GM23338 (cell line): ENCODE measurements at regions not wholly inside any gene's neighbourhood (a gene's known extent, or its start where the extent isn't known, plus 50 kb on each side); places are given as distances from the start of the nearest gene placed in this dataset.

Source experiments
- ATAC-seq: fragments of 200-7000 bp; cut with Tn5 transposase; 3 replicates; pipeline ENCODE4 v1.9.1; 2020
- DNase-seq: peaks from one replicate; pipeline ENCODE4 v3.0.0-alpha.2; 2015; ENCODE audit warnings: low spot score
- H2AFZ ChIP-seq: fragments of 200-600 bp; sonication (generic); 2 replicates; pipeline ENCODE4 v1.8.0; 2016; ENCODE audit warnings: antibody characterized with exemption, mild to moderate bottlenecking, moderate library complexity
- H3F3A ChIP-seq: fragments of 200-600 bp; sonication (generic); replicated peaks from 2 replicates; pipeline ENCODE4 v1.8.0; 2017; ENCODE audit warnings: antibody characterized with exemption, mixed run types, low read depth
- H3K27ac ChIP-seq: fragments of 200-600 bp; sonication (generic); 2 replicates; pipeline ENCODE4 v1.6.1; 2016; ENCODE audit warnings: low read depth
- H3K27me3 ChIP-seq: fragments of 200-600 bp; sonication (generic); 2 replicates; pipeline ENCODE4 v1.8.0; 2016; ENCODE audit warnings: mild to moderate bottlenecking, mixed run types, moderate library complexity; ENCODE audit not compliant: insufficient read depth
- H3K36me3 ChIP-seq: fragments of 200-600 bp; sonication (generic); 2 replicates; pipeline ENCODE4 v1.8.0; 2016; ENCODE audit warnings: mild to moderate bottlenecking; ENCODE audit not compliant: insufficient read depth
- H3K4me1 ChIP-seq: fragments of 200-600 bp; sonication (generic); 2 replicates; pipeline ENCODE4 v1.8.0; 2016; ENCODE audit warnings: mild to moderate bottlenecking, moderate library complexity; ENCODE audit not compliant: insufficient read depth
- H3K4me2 ChIP-seq: fragments of 200-600 bp; sonication (generic); 2 replicates; pipeline ENCODE4 v1.7.1; 2017; ENCODE audit warnings: mixed run types
- H3K4me3 ChIP-seq: fragments of 200-600 bp; sonication (generic); 2 replicates; pipeline ENCODE4 v1.6.1; 2016; ENCODE audit warnings: mixed run types
- H3K79me2 ChIP-seq: fragments of 200-600 bp; sonication (generic); replicated peaks from 2 replicates; pipeline ENCODE4 v1.8.0; 2017; ENCODE audit warnings: mild to moderate bottlenecking; ENCODE audit not compliant: insufficient read depth
- H3K9me2 ChIP-seq: fragments of 200-600 bp; sonication (generic); 2 replicates; pipeline ENCODE4 v1.8.0; 2017; ENCODE audit not compliant: insufficient read depth
- H4K20me1 ChIP-seq: fragments of 200-600 bp; sonication (generic); replicated peaks from 2 replicates; pipeline ENCODE4 v1.8.0; 2017; ENCODE audit warnings: mild to moderate bottlenecking; ENCODE audit not compliant: insufficient read depth
- H3K27ac Mint-ChIP-seq: 2 replicates; pipeline ENCODE4 v1.8.0; 2020; ENCODE audit warnings: inconsistent platforms, mild to moderate bottlenecking, moderate library complexity, mixed read lengths
- H3K27me3 Mint-ChIP-seq: 3 replicates; pipeline ENCODE4 v1.8.0; 2022; ENCODE audit warnings: low read depth, mild to moderate bottlenecking, moderate library complexity, mixed read lengths, inconsistent platforms; ENCODE audit not compliant: insufficient read depth, poor library complexity
- H3K36me3 Mint-ChIP-seq: 3 replicates; pipeline ENCODE4 v1.8.0; 2021; ENCODE audit warnings: low read depth, mild to moderate bottlenecking, inconsistent platforms, moderate library complexity, mixed read lengths
- H3K4me1 Mint-ChIP-seq: 3 replicates; pipeline ENCODE4 v1.8.0; 2020; ENCODE audit warnings: mild to moderate bottlenecking, inconsistent platforms, mixed read lengths
- H3K4me3 Mint-ChIP-seq: 3 replicates; pipeline ENCODE4 v1.8.0; 2021; ENCODE audit warnings: moderate library complexity, mild to moderate bottlenecking, inconsistent platforms, mixed read lengths
- H3K9me3 Mint-ChIP-seq: 3 replicates; pipeline ENCODE4 v1.8.0; 2020; ENCODE audit warnings: moderate library complexity, mild to moderate bottlenecking, inconsistent platforms, mixed read lengths
- CREB1 ChIP-seq: fragments of 250-450 bp; sonication (Bioruptor Pico); IDR thresholded peaks from 2 replicates; pipeline ENCODE4 v1.5.0; 2020; ENCODE audit warnings: low read depth, mild to moderate bottlenecking, moderate library complexity
- EZH2 ChIP-seq: fragments of 200-600 bp; sonication (generic); IDR thresholded peaks from one replicate; pipeline ENCODE4 v1.8.0; 2017; ENCODE audit warnings: antibody characterized with exemption, mild to moderate bottlenecking, low read depth; ENCODE audit not compliant: unreplicated experiment
- EZH2phosphoT487 ChIP-seq: fragments of 200-600 bp; sonication (generic); IDR thresholded peaks from one replicate; pipeline ENCODE4 v1.8.1; 2018; ENCODE audit warnings: antibody characterized with exemption; ENCODE audit not compliant: unreplicated experiment
- JUNB ChIP-seq: IDR thresholded peaks from one replicate; pipeline ENCODE4 v1.6.1; 2016; ENCODE audit warnings: antibody characterized with exemption; ENCODE audit not compliant: unreplicated experiment
- POLR2AphosphoS5 ChIP-seq: IDR thresholded peaks from 2 replicates; pipeline ENCODE4 v1.6.1; 2016; ENCODE audit warnings: antibody characterized with exemption, low read depth
- ZNF114 ChIP-seq: fragments of 250-450 bp; sonication (Bioruptor Pico); IDR thresholded peaks from 2 replicates; pipeline ENCODE4 v1.5.0; 2020; ENCODE audit warnings: mild to moderate bottlenecking, moderate library complexity
- ZNF331 ChIP-seq: fragments of 250-450 bp; sonication (Bioruptor Pico); IDR thresholded peaks from 2 replicates; pipeline ENCODE4 v1.5.0; 2020; ENCODE audit warnings: low read depth, mild to moderate bottlenecking, moderate library complexity
- ZNF462 ChIP-seq: fragments of 250-450 bp; sonication (Bioruptor Pico); IDR thresholded peaks from 2 replicates; pipeline ENCODE4 v1.5.0; 2020; ENCODE audit warnings: mild to moderate bottlenecking, moderate library complexity
- TF ChIP-seq, protein P1 (sequence below): IDR thresholded peaks from one replicate; pipeline ENCODE4 v1.6.1; 2018; ENCODE audit warnings: antibody characterized with exemption; ENCODE audit not compliant: unreplicated experiment
- TF ChIP-seq, protein P2 (sequence below): IDR thresholded peaks from 2 replicates; pipeline ENCODE4 v1.6.1; 2016; ENCODE audit warnings: antibody characterized with exemption

DNA sequence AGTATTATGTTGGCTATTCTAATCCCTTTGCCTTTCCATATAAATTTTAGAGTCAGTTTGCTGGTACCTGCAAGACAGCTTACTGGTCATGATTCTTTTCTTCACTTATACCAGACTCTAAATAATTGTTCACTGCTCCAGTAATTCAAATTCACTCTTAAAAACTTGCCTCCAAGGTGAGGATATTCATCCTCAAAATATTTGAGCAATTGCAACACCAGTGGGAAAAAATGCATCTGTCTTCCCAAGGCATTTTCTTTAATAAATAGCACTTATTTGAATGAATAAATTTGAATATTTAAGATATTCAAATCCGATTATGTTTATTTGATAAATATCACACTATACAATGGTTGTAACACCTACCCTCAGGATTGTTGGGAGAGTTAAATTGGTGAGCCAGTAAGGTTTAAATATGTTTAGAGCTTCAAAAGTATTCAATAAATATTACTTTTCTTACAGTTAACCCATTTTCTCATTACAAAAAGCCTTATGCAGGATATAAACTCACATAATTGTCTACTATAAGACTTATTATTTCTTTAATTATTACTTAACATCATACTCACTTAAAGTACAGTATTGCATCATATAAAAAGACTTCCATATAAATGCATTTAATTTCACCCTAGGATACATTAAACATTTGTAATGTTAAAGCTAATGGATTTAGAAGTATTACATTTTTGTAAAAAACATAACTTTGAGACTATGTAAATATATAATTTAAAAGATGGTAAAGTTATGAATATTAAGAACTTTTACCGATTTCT, 285.6 kb downstream of the SAMD5 start (continued):
- TF ChIP-seq, protein P1, sequence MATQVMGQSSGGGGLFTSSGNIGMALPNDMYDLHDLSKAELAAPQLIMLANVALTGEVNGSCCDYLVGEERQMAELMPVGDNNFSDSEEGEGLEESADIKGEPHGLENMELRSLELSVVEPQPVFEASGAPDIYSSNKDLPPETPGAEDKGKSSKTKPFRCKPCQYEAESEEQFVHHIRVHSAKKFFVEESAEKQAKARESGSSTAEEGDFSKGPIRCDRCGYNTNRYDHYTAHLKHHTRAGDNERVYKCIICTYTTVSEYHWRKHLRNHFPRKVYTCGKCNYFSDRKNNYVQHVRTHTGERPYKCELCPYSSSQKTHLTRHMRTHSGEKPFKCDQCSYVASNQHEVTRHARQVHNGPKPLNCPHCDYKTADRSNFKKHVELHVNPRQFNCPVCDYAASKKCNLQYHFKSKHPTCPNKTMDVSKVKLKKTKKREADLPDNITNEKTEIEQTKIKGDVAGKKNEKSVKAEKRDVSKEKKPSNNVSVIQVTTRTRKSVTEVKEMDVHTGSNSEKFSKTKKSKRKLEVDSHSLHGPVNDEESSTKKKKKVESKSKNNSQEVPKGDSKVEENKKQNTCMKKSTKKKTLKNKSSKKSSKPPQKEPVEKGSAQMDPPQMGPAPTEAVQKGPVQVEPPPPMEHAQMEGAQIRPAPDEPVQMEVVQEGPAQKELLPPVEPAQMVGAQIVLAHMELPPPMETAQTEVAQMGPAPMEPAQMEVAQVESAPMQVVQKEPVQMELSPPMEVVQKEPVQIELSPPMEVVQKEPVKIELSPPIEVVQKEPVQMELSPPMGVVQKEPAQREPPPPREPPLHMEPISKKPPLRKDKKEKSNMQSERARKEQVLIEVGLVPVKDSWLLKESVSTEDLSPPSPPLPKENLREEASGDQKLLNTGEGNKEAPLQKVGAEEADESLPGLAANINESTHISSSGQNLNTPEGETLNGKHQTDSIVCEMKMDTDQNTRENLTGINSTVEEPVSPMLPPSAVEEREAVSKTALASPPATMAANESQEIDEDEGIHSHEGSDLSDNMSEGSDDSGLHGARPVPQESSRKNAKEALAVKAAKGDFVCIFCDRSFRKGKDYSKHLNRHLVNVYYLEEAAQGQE = no peak
- TF ChIP-seq ZNF331 (no peak), JUNB (no peak)

DNA sequence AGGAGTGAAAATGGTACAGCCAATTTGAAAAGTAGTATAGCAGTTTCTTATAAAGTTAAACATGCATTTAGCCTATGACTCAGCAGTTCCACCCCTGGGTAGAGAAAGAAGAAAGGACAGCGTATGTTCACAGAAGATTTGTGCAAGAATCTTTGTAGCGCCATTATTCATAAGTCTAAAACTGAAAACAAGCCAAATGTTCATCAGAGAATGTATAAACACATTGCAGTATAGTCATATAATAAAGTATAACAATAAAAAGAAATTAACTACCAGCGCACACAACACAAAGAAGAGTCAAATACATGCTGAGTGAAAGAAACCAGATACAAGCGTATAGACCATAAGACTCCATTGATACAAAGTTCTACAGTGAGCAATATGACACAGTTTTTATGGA, 294.0 kb downstream of the SAMD5 start:
- Mint-ChIP-seq H3K9me3 (peaks cover 8% of the 10 kb centered on the region), H3K27ac (no peak overlapping the region; the same call in 1 of the 2 replicates), H3K4me1 (no peaks in the 10 kb centered on the region), H3K36me3 (no peaks in the 10 kb centered on the region), H3K27me3 (no peaks in the 10 kb centered on the region), H3K4me3 (no peak overlapping the region)
- Histone ChIP-seq H3K9me2 (no peaks in the 10 kb centered on the region), H2AFZ (no peak overlapping the region), H3F3A (no peaks in the 10 kb centered on the region), H3K27me3 (no peaks in the 10 kb centered on the region), H3K4me1 (no peaks in the 10 kb centered on the region), H3K36me3 (no peaks in the 10 kb centered on the region), H3K4me3 (no peak overlapping the region), H3K4me2 (no peak overlapping the region), H4K20me1 (no peaks in the 10 kb centered on the region), H3K79me2 (no peaks in the 10 kb centered on the region), H3K27ac (no peak overlapping the region)
- no peak for ATAC-seq
- TF ChIP-seq EZH2 = no peak
- TF ChIP-seq, protein P2, sequence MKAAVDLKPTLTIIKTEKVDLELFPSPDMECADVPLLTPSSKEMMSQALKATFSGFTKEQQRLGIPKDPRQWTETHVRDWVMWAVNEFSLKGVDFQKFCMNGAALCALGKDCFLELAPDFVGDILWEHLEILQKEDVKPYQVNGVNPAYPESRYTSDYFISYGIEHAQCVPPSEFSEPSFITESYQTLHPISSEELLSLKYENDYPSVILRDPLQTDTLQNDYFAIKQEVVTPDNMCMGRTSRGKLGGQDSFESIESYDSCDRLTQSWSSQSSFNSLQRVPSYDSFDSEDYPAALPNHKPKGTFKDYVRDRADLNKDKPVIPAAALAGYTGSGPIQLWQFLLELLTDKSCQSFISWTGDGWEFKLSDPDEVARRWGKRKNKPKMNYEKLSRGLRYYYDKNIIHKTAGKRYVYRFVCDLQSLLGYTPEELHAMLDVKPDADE = no peak
- no peak for TF ChIP-seq POLR2AphosphoS5
- no peak for TF ChIP-seq ZNF114 (CRISPR knock-in tag)
- TF ChIP-seq ZNF462 (CRISPR knock-in tag) = no peak
- no peak for TF ChIP-seq EZH2phosphoT487
- TF ChIP-seq CREB1 (CRISPR knock-in tag) = no peak
- no peak for DNase-seq
